GM12892 (cell line): ENCODE measurements at regions not wholly inside any gene's neighbourhood (a gene's known extent, or its start where the extent isn't known, plus 50 kb on each side); places are given as distances from the start of the nearest gene placed in this dataset.
"Not testable (repeated sequence)": the region's sequence is repeated elsewhere in the genome, so short reads cannot be mapped to it uniquely, and the experiment has no call there.

Source experiments
- DNase-seq: peaks from one replicate; pipeline ENCODE4 v3.0.0; 2011; ENCODE audit not compliant: insufficient read length
- FAIRE-seq: peaks from 2 replicates; lab custom pipeline; 2011; peaks lifted over from hg19 to GRCh38; lab: Jason Lieb, UNC
- POLR2A ChIP-seq: IDR thresholded peaks from 2 replicates; pipeline ENCODE4 v1.6.1; 2011; ENCODE audit warnings: low read depth, low read length, control low read depth
- POLR2AphosphoS5 ChIP-seq: IDR thresholded peaks from 2 replicates; pipeline ENCODE4 v1.6.1; 2011; ENCODE audit warnings: low read depth, low read length, control low read depth
- TAF1 ChIP-seq: IDR thresholded peaks from 2 replicates; pipeline ENCODE4 v1.6.1; 2011; ENCODE audit warnings: low read depth, mild to moderate bottlenecking, control low read depth, low read length, borderline replicate concordance

DNA sequence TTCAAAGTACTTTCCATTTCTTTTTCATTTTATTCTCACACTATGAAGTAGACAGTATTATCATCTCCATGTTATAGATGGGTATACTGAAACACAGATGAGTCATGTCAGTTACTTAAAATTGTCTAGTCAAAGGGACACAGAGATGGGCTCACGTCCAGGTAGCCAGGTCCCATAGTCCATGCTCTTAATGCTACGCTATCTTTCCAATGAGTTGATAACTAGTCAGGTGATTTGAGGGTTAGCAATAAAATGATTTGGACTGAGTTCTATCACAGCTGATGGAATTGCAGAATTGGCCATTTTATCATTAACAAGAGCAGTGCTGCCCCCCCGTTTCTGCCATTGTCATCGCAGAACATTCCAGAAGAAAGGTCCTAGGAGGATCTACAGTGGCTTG is 318.9 kb downstream of the DLEU7 start:
- no peak for FAIRE-seq
- TF ChIP-seq POLR2AphosphoS5 (no peak), TAF1 (no peak), POLR2A (no peak)
- no peak for DNase-seq

DNA sequence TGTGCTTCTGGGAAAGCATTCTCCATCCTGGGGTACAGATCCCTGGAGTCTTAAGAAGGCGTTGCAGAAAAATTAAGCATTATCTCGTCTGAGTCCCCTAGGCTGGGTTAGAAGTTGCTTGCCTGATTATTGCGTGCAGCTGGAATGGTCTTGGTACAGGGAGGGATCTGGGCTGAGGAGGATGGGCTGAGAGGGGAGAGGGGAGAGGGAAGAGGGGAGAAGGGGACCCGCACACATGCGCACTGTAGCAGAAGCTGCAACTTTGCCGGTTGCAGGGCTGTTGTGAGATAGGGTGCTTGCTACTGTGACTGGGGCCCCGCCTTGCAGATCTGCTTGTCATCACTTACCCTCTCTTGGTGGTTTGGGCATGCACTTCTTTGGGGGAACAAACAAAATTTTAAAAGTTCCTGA is 316.8 kb downstream of the DLEU7 start:
- DNase-seq (no peak), FAIRE-seq (no peak)
- no peak for TF ChIP-seq POLR2A
- no peak for TF ChIP-seq TAF1
- no peak for TF ChIP-seq POLR2AphosphoS5

DNA sequence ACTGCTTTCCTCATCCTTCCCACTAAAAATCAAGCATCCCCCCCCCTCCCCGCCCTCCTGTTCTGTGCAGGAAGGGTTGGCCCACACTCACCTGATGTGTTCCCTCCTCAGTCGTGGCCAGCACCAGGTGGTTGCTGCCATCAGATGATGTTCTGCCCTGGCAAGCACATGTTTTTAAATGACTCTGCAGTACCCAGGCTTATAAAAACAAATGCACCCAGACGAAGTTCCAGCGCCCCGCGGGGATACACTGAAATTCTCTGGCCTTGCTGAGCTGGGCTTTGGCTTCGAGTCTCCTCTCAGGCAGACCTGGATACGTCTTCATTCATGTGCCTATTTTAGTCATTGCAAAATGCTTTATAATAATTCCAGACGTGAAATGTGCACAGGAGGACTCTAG is 316.3 kb downstream of the DLEU7 start:
- DNase-seq (no peak), FAIRE-seq (no peak)
- TF ChIP-seq POLR2A = no peak
- no peak for TF ChIP-seq POLR2AphosphoS5
- TF ChIP-seq TAF1 = no peak

DNA sequence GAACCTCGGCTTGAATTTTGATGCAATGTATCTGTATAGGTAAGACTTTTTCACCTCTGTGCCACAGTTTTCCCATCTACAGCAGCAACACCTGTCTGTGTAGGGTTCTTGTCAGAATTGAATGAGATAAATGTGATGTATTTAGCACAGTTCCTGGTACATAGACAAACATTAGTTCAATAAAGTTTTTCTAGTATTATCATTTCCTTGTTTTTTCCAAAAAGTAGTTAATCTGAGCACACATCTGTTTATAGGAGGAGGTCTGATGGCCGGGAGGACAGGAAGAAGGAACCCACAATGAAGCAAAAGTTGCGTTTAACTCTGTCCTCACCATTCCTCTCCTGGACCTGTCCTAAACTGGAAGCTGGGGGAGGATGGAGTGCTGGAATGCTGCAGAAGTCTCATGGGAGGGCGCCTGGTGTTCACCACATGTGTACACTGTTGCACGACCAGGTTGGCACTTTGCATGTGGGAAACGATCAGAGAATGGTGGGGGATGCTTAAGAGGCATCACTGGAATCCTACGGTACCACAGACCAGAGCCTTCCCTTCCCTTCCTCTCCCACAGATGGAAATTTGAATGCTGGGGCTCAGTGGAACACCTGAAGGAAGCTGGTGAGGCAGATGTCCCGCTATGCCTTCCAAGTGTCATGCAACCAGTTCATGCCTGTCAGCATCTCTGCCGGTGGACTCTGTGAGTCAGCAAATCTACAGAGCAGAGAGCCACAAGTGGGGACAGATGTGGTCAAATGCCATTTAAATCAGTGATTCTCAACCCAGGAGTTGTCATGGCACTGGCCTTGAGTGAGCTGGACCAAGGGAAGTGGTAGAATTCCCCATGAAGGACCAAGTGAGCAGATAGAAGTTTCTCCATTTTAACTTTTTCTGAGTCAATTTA is 315.6 kb downstream of the DLEU7 start:
- no peak for FAIRE-seq
- TF ChIP-seq POLR2A = no peak
- TF ChIP-seq TAF1 = no peak
- no peak for TF ChIP-seq POLR2AphosphoS5
- no peak for DNase-seq

DNA sequence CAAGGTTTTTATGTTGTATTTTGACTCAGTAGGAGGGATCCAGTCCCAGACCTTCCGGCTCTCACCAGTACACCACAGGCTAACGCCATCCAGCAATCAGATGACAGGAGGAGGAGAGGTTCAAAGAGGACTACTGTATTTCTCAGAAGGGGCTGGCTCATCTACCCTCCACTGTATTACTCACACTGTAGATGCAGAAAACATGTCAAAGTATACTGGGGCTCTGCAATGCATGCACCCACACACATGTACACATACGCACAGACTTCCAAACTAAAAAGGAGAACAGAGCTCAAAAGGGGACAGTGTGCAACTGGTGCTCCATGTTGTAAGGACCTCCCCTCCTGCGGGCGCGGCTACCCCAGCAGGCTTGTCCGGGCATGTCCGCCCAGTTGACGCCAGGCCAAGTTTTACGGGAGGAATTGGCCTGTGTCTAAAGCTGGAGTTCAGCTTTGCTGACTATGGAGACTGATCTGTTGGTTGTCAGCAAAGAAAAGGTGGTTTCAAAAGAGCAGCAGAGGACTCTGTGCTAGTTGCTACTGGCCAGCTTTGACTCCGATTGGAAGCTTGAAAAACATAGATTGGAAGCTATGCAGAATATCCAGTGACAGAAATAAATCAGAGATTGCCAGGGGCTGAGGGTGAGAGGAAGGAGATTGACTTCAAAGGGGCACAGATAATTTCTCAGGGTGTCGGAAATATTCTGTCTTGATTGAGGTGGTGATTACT is 314.2 kb downstream of the DLEU7 start:
- TF ChIP-seq POLR2AphosphoS5 = no peak
- no peak for TF ChIP-seq POLR2A
- no peak for TF ChIP-seq TAF1
- FAIRE-seq (no peak), DNase-seq (no peak)

DNA sequence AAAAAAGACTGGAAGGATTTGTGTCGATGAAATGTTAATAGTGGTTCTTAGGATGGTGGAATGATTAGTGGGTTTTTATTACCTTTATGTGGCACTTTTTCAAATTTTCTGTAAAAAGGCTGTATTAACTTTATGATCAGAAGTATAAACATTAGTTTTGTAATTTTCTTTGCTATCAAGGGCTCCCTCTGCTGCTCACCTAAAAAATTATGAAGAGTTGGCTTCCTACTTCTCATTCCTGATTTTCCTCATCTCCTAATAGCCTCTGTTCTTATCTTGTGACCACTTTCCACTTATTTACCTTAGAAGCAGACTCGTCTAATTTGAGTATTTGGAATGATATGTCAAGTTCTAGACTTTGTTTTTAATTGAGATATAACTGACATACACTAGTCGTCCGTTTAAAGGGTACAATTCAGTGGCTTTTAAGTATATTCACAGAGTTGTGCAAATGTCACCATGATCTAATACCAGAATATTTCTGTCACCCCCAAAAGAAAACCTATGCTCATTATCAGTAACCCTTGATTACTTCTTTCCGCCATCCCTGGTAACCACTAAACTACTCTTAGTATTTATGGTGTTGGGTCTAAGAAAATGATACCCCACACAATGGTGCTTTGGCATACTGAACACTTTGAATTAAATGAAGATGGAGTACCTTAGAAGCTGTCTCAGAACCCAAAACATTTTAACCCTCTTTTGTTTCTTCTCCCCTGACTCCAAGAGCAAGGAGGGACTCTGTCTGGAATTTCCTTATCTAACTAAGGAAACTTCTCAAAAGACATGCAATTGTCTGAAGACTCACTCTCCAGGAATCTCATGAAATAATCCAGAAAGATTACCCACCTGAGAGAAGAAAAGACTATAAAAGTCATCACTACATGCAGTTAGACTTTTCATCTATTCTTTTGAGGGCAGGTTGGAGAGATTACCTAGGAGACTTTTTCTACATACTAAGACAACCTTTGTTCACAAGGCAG is 311.3 kb downstream of the DLEU7 start:
- FAIRE-seq (no peak), DNase-seq (no peak)
- TF ChIP-seq POLR2A (no peak), POLR2AphosphoS5 (no peak), TAF1 (no peak)

DNA sequence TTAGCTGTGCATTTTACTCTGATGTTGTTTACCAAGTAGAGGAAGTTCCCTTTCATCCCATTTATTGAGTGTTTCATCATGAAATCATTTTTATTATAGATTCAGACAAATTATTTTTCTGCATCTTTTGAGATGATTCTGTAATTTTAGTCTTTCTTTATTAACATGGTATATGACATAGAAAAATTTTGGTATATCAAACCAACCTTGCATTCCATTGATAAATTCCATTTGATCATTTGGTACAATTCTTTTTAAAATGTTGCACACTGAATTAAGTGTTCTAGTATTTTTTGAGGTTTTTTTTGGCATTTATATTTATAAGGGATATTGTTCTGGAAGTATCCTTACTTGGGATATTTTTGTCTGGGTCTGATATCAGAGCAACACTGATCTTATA is 308.4 kb downstream of the DLEU7 start:
- no peak for DNase-seq
- TF ChIP-seq POLR2AphosphoS5 (no peak), TAF1 (no peak), POLR2A (no peak)
- FAIRE-seq = no peak

DNA sequence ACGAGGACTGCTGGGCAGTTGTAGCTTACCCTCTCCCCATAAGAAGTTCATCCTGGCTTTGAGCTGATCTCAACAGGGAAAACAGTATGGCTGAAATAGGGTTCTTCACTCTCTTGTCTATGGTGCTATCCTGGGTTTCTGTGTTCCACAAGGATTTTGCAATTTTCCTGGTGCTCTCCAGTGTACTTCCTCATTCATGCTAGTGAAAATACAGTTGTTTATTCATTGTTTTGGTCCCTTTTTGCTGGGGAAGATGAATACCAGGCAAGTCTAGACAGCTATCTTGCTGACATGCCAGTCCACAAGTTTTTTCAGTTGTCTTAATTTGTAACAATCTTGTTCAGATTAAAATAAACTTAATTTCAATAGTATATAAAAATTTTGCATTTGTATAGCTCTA is 306.5 kb downstream of the DLEU7 start:
- TF ChIP-seq TAF1 (no peak), POLR2AphosphoS5 (no peak), POLR2A (no peak)
- FAIRE-seq (no peak), DNase-seq (no peak)

DNA sequence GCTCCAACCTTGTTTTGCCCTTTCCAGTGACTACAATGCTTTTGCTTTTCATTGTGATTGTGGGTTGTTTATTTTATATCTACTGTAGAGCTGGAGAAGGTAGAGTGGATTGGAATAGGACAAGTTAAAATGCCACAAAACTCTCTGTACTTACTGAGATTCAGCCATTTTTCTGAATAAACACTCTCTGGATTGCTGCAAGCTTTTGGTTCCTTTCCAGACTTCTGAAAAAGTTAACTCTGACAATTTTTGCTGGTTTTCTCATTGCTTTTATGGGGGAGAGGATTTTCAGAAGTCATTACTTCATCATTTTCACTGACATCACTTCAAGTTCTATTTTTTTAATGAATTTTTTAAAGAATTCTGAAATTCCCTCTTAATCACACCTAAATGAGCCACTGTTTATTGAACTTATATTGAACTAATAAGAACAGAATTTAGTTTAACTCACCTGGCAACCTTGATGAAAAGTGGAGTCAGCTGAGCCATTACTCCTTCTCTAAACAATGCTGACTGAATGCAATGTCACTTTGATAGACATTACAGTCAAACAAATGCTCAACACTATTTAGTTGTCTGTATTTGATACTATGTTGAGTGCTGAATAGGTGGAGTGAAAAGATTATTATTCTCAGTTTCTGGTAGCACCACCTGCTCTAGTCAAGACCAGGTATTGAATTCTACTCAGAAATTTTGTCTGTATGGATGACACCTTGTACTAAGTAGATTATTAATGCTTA is 303.5 kb downstream of the DLEU7 start:
- no peak for DNase-seq
- FAIRE-seq = no peak
- TF ChIP-seq POLR2AphosphoS5 (no peak), TAF1 (no peak)

DNA sequence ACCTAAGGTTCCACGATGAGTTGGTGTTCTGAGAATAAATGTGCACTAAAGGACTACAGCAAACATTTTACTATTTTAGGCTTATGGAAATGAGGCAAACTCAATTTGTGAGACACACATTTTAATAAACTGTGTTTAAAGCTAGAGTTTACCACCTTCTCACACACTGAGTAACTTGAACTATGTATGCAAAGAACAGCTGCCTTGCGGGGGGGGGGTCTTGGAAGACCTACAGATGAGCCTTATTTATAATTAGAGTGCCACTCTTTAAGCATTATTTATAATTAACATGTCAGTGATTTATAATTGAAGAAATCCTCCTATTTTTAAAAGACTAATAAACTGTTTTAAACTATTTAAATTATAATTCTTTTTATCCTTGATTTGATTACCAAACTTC is 300.4 kb downstream of the DLEU7 start:
- TF ChIP-seq POLR2AphosphoS5 (no peak), POLR2A (no peak), TAF1 (no peak)
- no peak for FAIRE-seq
- DNase-seq = no peak

DNA sequence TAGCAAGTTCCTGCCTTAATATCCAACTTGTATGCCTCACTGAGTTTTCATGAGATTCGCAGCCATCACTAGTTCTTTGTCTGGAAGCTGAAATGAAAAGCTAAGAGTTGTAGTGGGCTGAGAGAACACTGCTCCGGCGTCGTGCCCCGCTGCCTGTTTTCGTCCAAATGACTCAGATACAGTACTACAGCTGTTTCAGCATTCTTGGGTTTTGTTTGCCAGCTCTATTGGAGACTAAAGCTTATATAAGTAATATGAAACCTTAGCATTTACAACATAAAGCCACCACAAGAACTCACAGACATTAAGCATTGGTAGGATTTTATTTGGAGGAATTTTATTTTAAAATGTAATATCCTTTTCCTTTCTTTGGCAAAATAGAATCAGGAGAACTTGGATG is 299.7 kb downstream of the DLEU7 start:
- DNase-seq = no peak
- no peak for FAIRE-seq
- no peak for TF ChIP-seq POLR2A
- TF ChIP-seq POLR2AphosphoS5 = no peak
- no peak for TF ChIP-seq TAF1

DNA sequence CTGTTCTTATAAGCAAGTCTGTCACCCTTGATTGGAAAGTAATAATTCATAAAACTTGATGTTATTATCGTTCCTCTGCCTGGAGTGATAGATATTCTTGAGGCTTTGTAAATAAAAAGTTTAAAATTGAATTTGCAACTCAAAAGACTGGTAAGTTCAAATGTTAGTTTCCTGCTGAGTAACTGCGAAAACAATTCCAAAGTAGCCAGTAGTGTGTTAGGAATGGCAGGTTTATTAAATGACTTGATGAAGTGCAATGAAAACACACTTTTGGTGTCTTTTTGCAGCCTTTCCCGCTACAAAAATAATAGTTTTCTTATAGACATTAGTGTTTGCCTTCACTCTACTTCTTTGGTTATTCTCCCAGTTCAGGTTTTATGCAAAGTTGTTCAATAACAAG is 299.3 kb downstream of the DLEU7 start:
- DNase-seq (no peak), FAIRE-seq (no peak)
- TF ChIP-seq POLR2A (no peak), TAF1 (no peak), POLR2AphosphoS5 (no peak)

DNA sequence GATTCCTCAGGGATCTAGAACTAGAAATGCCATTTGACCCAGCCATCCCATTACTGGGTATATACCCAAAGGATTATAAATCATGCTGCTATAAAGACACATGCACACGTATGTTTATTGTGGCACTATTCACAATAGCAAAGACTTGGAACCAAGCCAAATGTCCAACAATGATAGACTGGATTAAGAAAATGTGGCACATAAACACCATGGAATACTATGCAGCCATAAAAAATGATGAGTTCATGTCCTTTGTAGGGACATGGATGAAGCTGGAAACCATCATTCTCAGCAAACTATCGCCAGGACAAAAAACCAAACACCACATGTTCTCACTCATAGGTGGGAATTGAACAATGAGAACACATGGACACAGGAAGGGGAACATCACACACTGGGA is 296.3 kb downstream of the DLEU7 start:
- not testable (repeated sequence) for FAIRE-seq, DNase-seq
